ENCODE measurements at regions not wholly inside any gene's neighbourhood (a gene's known extent, or its start where the extent isn't known, plus 50 kb on each side); places are given as distances from the start of the nearest gene placed in this dataset.

DNA sequence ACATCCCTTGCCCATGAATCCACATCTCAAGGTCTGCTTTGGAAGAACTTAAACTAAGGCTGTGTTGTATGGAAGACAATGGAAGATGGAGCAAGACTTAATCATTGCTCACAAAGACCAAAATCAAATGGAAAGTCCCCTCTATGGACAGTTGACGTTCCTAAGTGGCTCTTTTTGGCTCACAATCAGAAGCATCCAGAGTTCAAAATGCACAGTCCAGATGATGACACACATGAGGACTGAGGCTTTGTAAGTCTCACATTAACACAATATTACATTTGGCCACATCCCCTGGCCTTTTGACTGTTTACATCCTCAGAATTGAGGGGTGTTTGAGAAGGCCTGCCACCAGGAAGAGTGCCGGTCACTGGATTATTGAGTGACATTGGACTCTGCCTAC lies 122.3 kb upstream of the CPM start:
- Histone ChIP-seq H3K27ac (ENCODE audit: low read length) (no peak overlapping the region), H3K4me3 (ENCODE audit: low read depth in 2 of 2, low read length in 2 of 2) (no peak overlapping the region), H3K36me3 (ENCODE audit: control insufficient read depth, insufficient read depth, low read length) (no peaks in the 10 kb centered on the region), H3K4me1 (ENCODE audit: control insufficient read depth, insufficient read depth, low read length) (peaks cover 13% of the 10 kb centered on the region), H3K27me3 (ENCODE audit: control insufficient read depth, insufficient read depth, low read length) (no peaks in the 10 kb centered on the region), H3K9me3 (ENCODE audit: control insufficient read depth, insufficient read depth, low read depth, low read length) (peaks cover 11% of the 10 kb centered on the region; the same call in 1 of the 2 replicates)
- no TSS peak for BruUV-seq (replicated peaks)
- DNase-seq (ENCODE audit: low read depth, low spot score): no peak
- ChIA-PET CTCF (no interaction called here), POLR2A (no interaction called here)
- intact Hi-C loops (cut with micrococcal nuclease; ENCODE audit: unreplicated experiment): no loop called here
- in situ Hi-C loops (cut with HindIII; ENCODE audit: low pct_unique_long_range_greater_than_20kb, low sequenced_read_pairs): no loop called here
- TF ChIP-seq, protein P1, sequence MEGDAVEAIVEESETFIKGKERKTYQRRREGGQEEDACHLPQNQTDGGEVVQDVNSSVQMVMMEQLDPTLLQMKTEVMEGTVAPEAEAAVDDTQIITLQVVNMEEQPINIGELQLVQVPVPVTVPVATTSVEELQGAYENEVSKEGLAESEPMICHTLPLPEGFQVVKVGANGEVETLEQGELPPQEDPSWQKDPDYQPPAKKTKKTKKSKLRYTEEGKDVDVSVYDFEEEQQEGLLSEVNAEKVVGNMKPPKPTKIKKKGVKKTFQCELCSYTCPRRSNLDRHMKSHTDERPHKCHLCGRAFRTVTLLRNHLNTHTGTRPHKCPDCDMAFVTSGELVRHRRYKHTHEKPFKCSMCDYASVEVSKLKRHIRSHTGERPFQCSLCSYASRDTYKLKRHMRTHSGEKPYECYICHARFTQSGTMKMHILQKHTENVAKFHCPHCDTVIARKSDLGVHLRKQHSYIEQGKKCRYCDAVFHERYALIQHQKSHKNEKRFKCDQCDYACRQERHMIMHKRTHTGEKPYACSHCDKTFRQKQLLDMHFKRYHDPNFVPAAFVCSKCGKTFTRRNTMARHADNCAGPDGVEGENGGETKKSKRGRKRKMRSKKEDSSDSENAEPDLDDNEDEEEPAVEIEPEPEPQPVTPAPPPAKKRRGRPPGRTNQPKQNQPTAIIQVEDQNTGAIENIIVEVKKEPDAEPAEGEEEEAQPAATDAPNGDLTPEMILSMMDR (IDR thresholded peaks at IDR 0.05): no peak
- TF ChIP-seq, protein P2, sequence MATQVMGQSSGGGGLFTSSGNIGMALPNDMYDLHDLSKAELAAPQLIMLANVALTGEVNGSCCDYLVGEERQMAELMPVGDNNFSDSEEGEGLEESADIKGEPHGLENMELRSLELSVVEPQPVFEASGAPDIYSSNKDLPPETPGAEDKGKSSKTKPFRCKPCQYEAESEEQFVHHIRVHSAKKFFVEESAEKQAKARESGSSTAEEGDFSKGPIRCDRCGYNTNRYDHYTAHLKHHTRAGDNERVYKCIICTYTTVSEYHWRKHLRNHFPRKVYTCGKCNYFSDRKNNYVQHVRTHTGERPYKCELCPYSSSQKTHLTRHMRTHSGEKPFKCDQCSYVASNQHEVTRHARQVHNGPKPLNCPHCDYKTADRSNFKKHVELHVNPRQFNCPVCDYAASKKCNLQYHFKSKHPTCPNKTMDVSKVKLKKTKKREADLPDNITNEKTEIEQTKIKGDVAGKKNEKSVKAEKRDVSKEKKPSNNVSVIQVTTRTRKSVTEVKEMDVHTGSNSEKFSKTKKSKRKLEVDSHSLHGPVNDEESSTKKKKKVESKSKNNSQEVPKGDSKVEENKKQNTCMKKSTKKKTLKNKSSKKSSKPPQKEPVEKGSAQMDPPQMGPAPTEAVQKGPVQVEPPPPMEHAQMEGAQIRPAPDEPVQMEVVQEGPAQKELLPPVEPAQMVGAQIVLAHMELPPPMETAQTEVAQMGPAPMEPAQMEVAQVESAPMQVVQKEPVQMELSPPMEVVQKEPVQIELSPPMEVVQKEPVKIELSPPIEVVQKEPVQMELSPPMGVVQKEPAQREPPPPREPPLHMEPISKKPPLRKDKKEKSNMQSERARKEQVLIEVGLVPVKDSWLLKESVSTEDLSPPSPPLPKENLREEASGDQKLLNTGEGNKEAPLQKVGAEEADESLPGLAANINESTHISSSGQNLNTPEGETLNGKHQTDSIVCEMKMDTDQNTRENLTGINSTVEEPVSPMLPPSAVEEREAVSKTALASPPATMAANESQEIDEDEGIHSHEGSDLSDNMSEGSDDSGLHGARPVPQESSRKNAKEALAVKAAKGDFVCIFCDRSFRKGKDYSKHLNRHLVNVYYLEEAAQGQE (IDR thresholded peaks at IDR 0.05; ENCODE audit: insufficient read depth in 1 of 2, low read depth in 2 of 2, low read length in 1 of 2): no peak
- no peak for TF ChIP-seq POLR2AphosphoS5 (IDR thresholded peaks at IDR 0.05; ENCODE audit: low read depth, low read length)
- no peak for TF ChIP-seq TCF7L2 (IDR thresholded peaks at IDR 0.05; ENCODE audit: low read depth, low read length)
- TF ChIP-seq SIN3A (IDR thresholded peaks at IDR 0.05; ENCODE audit: borderline replicate concordance, insufficient read depth, low read depth, low read length): no peak
- no peak for ATAC-seq

DNA sequence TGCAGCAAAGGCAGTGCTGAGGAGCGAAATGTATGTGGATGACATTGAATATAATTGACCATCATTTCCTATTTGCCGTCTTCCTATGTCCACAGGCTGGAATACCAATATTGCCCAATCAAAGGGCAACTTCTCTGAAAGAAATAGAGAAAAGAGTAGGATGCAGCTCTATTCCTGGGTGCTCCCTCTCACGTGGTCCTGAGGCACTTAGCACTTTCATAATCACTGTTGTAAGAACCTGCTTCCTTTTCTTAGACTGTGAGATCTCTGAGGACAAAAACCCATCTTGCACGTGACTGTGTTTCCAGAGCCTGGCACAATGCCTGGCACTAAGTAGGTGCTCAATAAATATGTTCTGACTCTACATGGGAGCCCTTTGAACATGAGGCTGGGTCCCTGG lies 122.7 kb upstream of the CPM start:
- in situ Hi-C loops (cut with HindIII; ENCODE audit: low pct_unique_long_range_greater_than_20kb, low sequenced_read_pairs) (no loop called here), intact Hi-C loops (cut with micrococcal nuclease; ENCODE audit: unreplicated experiment) (no loop called here)
- no peaks in the 10 kb centered on the region for H3K27me3 ChIP-seq (ENCODE audit: control insufficient read depth, insufficient read depth, low read length)
- no peak overlapping the region for H3K4me3 ChIP-seq (ENCODE audit: low read depth in 2 of 2, low read length in 2 of 2)
- peaks cover 13% of the 10 kb centered on the region for H3K4me1 ChIP-seq (ENCODE audit: control insufficient read depth, insufficient read depth, low read length)
- TF ChIP-seq, protein P1 (IDR thresholded peaks at IDR 0.05): no peak
- TF ChIP-seq SIN3A (IDR thresholded peaks at IDR 0.05; ENCODE audit: borderline replicate concordance, insufficient read depth, low read depth, low read length): no peak
- no peak for TF ChIP-seq POLR2AphosphoS5 (IDR thresholded peaks at IDR 0.05; ENCODE audit: low read depth, low read length)
- TF ChIP-seq TCF7L2 (IDR thresholded peaks at IDR 0.05; ENCODE audit: low read depth, low read length): no peak
- POLR2A ChIA-PET: no interaction called here
- H3K36me3 ChIP-seq (ENCODE audit: control insufficient read depth, insufficient read depth, low read length): no peaks in the 10 kb centered on the region
- CTCF ChIA-PET: no interaction called here
- ATAC-seq (no peak), DNase-seq (ENCODE audit: low read depth, low spot score) (no peak)
- peaks cover 11% of the 10 kb centered on the region; the same call in 1 of the 2 replicates for H3K9me3 ChIP-seq (ENCODE audit: control insufficient read depth, insufficient read depth, low read depth, low read length)
- BruUV-seq (replicated peaks): no TSS peak
- H3K27ac ChIP-seq (ENCODE audit: low read length): no peak overlapping the region

Measured in Panc1 (cell line).